Glutamatergic neuron (in vitro differentiated cells): ENCODE measurements at regions not wholly inside any gene's neighbourhood (a gene's known extent, or its start where the extent isn't known, plus 50 kb on each side); places are given as distances from the start of the nearest gene placed in this dataset.

Source experiments
- DNase-seq: peaks from one replicate; pipeline ENCODE4 v3.0.0; 2022
- H3K27ac Mint-ChIP-seq: one replicate; pipeline ENCODE4 v1.8.0; 2020; ENCODE audit warnings: mild to moderate bottlenecking, mixed read lengths, inconsistent platforms; ENCODE audit not compliant: unreplicated experiment
- H3K27me3 Mint-ChIP-seq: one replicate; pipeline ENCODE4 v1.8.0; 2020; ENCODE audit warnings: mild to moderate bottlenecking, moderate library complexity, mixed read lengths, inconsistent platforms; ENCODE audit not compliant: unreplicated experiment
- H3K36me3 Mint-ChIP-seq: one replicate; pipeline ENCODE4 v1.8.0; 2020; ENCODE audit warnings: mild to moderate bottlenecking, mixed read lengths, inconsistent platforms; ENCODE audit not compliant: unreplicated experiment
- H3K4me1 Mint-ChIP-seq: one replicate; pipeline ENCODE4 v1.8.0; 2020; ENCODE audit warnings: mild to moderate bottlenecking, low read depth, mixed read lengths, inconsistent platforms; ENCODE audit not compliant: unreplicated experiment
- H3K4me3 Mint-ChIP-seq: one replicate; pipeline ENCODE4 v1.8.0; 2020; ENCODE audit warnings: mild to moderate bottlenecking, mixed read lengths, inconsistent platforms; ENCODE audit not compliant: unreplicated experiment
- H3K9me3 Mint-ChIP-seq: one replicate; pipeline ENCODE4 v1.8.0; 2020; ENCODE audit warnings: mild to moderate bottlenecking, moderate library complexity, mixed read lengths, inconsistent platforms; ENCODE audit not compliant: unreplicated experiment
- TF ChIP-seq, protein P1 (sequence below): fragments of 200-600 bp; sonication (generic); IDR thresholded peaks from one replicate; pipeline ENCODE4 v1.5.0; 2021; ENCODE audit not compliant: partially characterized antibody, unreplicated experiment

- no peaks in the 10 kb centered on the region for H3K9me3 Mint-ChIP-seq
- peak overlapping the region; percentile 67 for H3K27ac Mint-ChIP-seq
- H3K4me1 Mint-ChIP-seq = peaks cover 34% of the 10 kb centered on the region
- H3K36me3 Mint-ChIP-seq = no peaks in the 10 kb centered on the region
- DNase-seq = no peak
- H3K4me3 Mint-ChIP-seq = no peak overlapping the region
- peaks cover 8% of the 10 kb centered on the region for H3K27me3 Mint-ChIP-seq
- TF ChIP-seq, protein P1, sequence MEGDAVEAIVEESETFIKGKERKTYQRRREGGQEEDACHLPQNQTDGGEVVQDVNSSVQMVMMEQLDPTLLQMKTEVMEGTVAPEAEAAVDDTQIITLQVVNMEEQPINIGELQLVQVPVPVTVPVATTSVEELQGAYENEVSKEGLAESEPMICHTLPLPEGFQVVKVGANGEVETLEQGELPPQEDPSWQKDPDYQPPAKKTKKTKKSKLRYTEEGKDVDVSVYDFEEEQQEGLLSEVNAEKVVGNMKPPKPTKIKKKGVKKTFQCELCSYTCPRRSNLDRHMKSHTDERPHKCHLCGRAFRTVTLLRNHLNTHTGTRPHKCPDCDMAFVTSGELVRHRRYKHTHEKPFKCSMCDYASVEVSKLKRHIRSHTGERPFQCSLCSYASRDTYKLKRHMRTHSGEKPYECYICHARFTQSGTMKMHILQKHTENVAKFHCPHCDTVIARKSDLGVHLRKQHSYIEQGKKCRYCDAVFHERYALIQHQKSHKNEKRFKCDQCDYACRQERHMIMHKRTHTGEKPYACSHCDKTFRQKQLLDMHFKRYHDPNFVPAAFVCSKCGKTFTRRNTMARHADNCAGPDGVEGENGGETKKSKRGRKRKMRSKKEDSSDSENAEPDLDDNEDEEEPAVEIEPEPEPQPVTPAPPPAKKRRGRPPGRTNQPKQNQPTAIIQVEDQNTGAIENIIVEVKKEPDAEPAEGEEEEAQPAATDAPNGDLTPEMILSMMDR = no peak
Measured at GRCh38 chr5:96081276-96081858, 119.7 kb upstream of the ELL2 start.

- Mint-ChIP-seq H3K4me3 (no peak overlapping the region), H3K27ac (no peak overlapping the region), H3K27me3 (peaks cover 8% of the 10 kb centered on the region), H3K4me1 (peaks cover 38% of the 10 kb centered on the region), H3K36me3 (no peaks in the 10 kb centered on the region), H3K9me3 (no peaks in the 10 kb centered on the region)
- TF ChIP-seq, protein P1 = no peak
- DNase-seq = no peak
Measured at GRCh38 chr5:96080557-96080956, 118.9 kb upstream of the ELL2 start.

GRCh38 chr5:96079962-96080361, 118.3 kb upstream of the ELL2 start:
- no peak for DNase-seq
- peaks cover 8% of the 10 kb centered on the region for H3K27me3 Mint-ChIP-seq
- no peaks in the 10 kb centered on the region for H3K36me3 Mint-ChIP-seq
- H3K9me3 Mint-ChIP-seq = no peaks in the 10 kb centered on the region
- no peak overlapping the region for H3K27ac Mint-ChIP-seq
- peaks cover 38% of the 10 kb centered on the region for H3K4me1 Mint-ChIP-seq
- TF ChIP-seq, protein P1 = no peak
- H3K4me3 Mint-ChIP-seq = no peak overlapping the region

DNA sequence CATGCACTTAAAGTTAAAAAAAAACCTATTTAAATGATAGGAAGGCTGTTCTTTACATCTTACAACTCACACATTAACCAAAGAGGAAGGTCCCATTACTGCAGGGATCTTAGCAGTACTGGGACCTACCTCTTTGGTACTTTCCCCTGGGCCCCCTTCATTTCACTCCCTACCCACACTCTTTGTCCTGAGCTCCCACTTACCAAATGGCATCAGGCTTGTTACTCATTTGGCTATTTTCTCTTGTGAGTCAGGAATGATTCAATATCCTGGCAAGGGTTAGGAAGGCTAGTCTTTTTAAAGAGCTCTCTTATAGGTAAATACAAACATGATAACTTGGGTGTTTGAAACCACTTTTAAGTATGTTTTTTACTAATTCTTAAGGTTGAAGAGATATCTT, 117.4 kb upstream of the ELL2 start:
- H3K27me3 Mint-ChIP-seq = peaks cover 6% of the 10 kb centered on the region
- no peak for DNase-seq
- H3K4me3 Mint-ChIP-seq = no peak overlapping the region
- no peak overlapping the region for H3K27ac Mint-ChIP-seq
- H3K36me3 Mint-ChIP-seq = no peaks in the 10 kb centered on the region
- H3K4me1 Mint-ChIP-seq = peaks cover 30% of the 10 kb centered on the region
- TF ChIP-seq, protein P1 = no peak
- no peaks in the 10 kb centered on the region for H3K9me3 Mint-ChIP-seq

DNA sequence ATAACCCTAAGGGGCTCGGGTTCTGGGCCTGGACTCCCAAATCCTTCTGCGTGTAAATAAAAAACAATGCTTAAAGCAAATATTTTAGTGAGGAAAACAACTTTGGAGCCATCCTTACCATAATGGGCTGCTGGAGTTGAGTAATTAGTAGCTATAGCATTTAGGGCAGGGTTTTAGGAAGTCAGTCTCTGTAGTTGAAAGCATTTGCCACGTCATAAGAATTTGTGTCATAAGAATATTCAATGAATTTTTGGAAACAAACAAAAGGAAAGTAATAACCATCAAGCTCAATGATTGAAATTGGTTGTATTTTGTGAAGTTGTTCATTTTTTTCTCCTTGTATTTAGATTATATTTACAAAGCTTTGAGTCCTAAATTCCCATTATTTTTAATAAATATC, 114.8 kb upstream of the ELL2 start:
- DNase-seq = no peak
- Mint-ChIP-seq H3K4me1 (peaks cover 18% of the 10 kb centered on the region), H3K9me3 (no peaks in the 10 kb centered on the region), H3K27ac (peak overlapping the region; percentile 75), H3K4me3 (no peak overlapping the region), H3K36me3 (no peaks in the 10 kb centered on the region), H3K27me3 (peaks cover 5% of the 10 kb centered on the region)
- TF ChIP-seq, protein P1 = no peak
